ENCODE measurements at regions not wholly inside any gene's neighbourhood (a gene's known extent, or its start where the extent isn't known, plus 50 kb on each side); places are given as distances from the start of the nearest gene placed in this dataset.

GRCh38 chr5:77948476-77948875, 172.3 kb upstream of the TBCA start:
- WGBS, 5 donors, result 90 to 98% (median 94%) methylated on average over 1 of the region's 1 CpG
- no peak for DNase-seq
- intact Hi-C loops (cut with DNase I; ENCODE audit: low total_unique reads), result no loop called here
- no peaks in the 10 kb centered on the region for H3K4me1 ChIP-seq
- no peak overlapping the region for H3K27ac ChIP-seq
- H3K4me3 ChIP-seq, result no peak overlapping the region
- no peaks in the 10 kb centered on the region for H3K9me3 ChIP-seq
- TF ChIP-seq POLR2A (IDR thresholded peaks at IDR 0.05) (no peak), CTCF (IDR thresholded peaks at IDR 0.05 in 8 of 11, conservative IDR thresholded peaks at IDR 0.05 in 3 of 11) (no peak), POLR2AphosphoS5 (IDR thresholded peaks at IDR 0.05) (no peak)
- H3K27me3 ChIP-seq (replicated peaks in 1 of 7), result no peaks in the 10 kb centered on the region
- no peaks in the 10 kb centered on the region for H3K36me3 ChIP-seq

GRCh38 chr5:77947041-77947428, 170.9 kb upstream of the TBCA start:
- DNase-seq, result no peak
- 87 to 94% (median 92%) methylated on average over 7 of the region's 7 CpGs for WGBS, 5 donors
- no peak for TF ChIP-seq POLR2AphosphoS5 (IDR thresholded peaks at IDR 0.05)
- no peak for TF ChIP-seq POLR2A (IDR thresholded peaks at IDR 0.05)
- TF ChIP-seq CTCF (IDR thresholded peaks at IDR 0.05 in 8 of 11, conservative IDR thresholded peaks at IDR 0.05 in 3 of 11), result no peak
- H3K4me1 ChIP-seq, result no peaks in the 10 kb centered on the region
- no peak overlapping the region for H3K27ac ChIP-seq
- H3K9me3 ChIP-seq, result no peaks in the 10 kb centered on the region
- H3K27me3 ChIP-seq (replicated peaks in 1 of 7), result no peaks in the 10 kb centered on the region
- H3K4me3 ChIP-seq, result no peak overlapping the region
- H3K36me3 ChIP-seq, result no peaks in the 10 kb centered on the region
- intact Hi-C loops (cut with DNase I; ENCODE audit: low total_unique reads), result no loop called here

GRCh38 chr5:77946381-77947040, 170.4 kb upstream of the TBCA start:
- intact Hi-C loops (cut with DNase I; ENCODE audit: low total_unique reads), result no loop called here
- no peaks in the 10 kb centered on the region for H3K4me1 ChIP-seq
- TF ChIP-seq POLR2A (IDR thresholded peaks at IDR 0.05), result no peak
- TF ChIP-seq CTCF (IDR thresholded peaks at IDR 0.05 in 8 of 11, conservative IDR thresholded peaks at IDR 0.05 in 3 of 11), result no peak
- TF ChIP-seq POLR2AphosphoS5 (IDR thresholded peaks at IDR 0.05), result no peak
- H3K27me3 ChIP-seq (replicated peaks in 1 of 7), result peaks cover 0 to 4% (median 0%) of the 10 kb centered on the region in 7 donors
- no peaks in the 10 kb centered on the region for H3K36me3 ChIP-seq
- 66 to 76% (median 74%) methylated on average over 4 of the region's 4 CpGs for WGBS, 5 donors
- DNase-seq, result no peak
- no peak overlapping the region for H3K27ac ChIP-seq
- H3K9me3 ChIP-seq, result no peaks in the 10 kb centered on the region
- no peak overlapping the region for H3K4me3 ChIP-seq

GRCh38 chr5:77945874-77946273, 169.7 kb upstream of the TBCA start:
- H3K36me3 ChIP-seq, result no peaks in the 10 kb centered on the region
- H3K4me3 ChIP-seq, result no peak overlapping the region
- TF ChIP-seq CTCF (IDR thresholded peaks at IDR 0.05 in 8 of 11, conservative IDR thresholded peaks at IDR 0.05 in 3 of 11), result no peak
- no peak for TF ChIP-seq POLR2A (IDR thresholded peaks at IDR 0.05)
- TF ChIP-seq POLR2AphosphoS5 (IDR thresholded peaks at IDR 0.05), result no peak
- intact Hi-C loops (cut with DNase I; ENCODE audit: low total_unique reads), result no loop called here
- no peak for DNase-seq
- H3K27me3 ChIP-seq (replicated peaks in 1 of 7), result peaks cover 0 to 10% (median 0%) of the 10 kb centered on the region in 7 donors
- H3K27ac ChIP-seq, result no peak overlapping the region
- WGBS, 5 donors, result 61 to 72% (median 68%) methylated on average over 3 of the region's 3 CpGs
- no peaks in the 10 kb centered on the region for H3K4me1 ChIP-seq
- no peaks in the 10 kb centered on the region for H3K9me3 ChIP-seq

Data from spleen (tissue), 11 donors.